Activated B cell treated with CpG ODN at 0.5 μM for 24 hours (primary cell): ENCODE measurements at regions not wholly inside any gene's neighbourhood (a gene's known extent, or its start where the extent isn't known, plus 50 kb on each side); places are given as distances from the start of the nearest gene placed in this dataset.
A peak's percentile ranks its signal among the peaks of the same experiment; 100 is the strongest.

ENCODE experiments used
- ATAC-seq: fragments of 200-7000 bp; cut with Tn5 transposase; one replicate; pipeline ENCODE4 v1.10.0; 2021; ENCODE audit warnings: low read depth, mild to moderate bottlenecking, moderate library complexity
- CTCF ChIA-PET: fragments of 350-600 bp; sonication (Branson Sonifier 250); formaldehyde crosslinking; loops from one replicate; lab custom pipeline; 2021; ENCODE audit warnings: antibody characterized with exemption; lab: Charles Lee
- POLR2A ChIA-PET: fragments of 350-600 bp; sonication (Branson Sonifier 250); formaldehyde crosslinking; loops from one replicate; lab custom pipeline; 2021; ENCODE audit warnings: antibody characterized with exemption; lab: Charles Lee
- DNase-seq: peaks from one replicate; pipeline ENCODE4 v3.0.0; 2022
- H3K27ac Mint-ChIP-seq: one replicate; pipeline ENCODE4 v1.8.0; 2020; ENCODE audit warnings: mixed read lengths
- H3K27me3 Mint-ChIP-seq: one replicate; pipeline ENCODE4 v1.8.0; 2021; ENCODE audit warnings: mixed read lengths
- H3K36me3 Mint-ChIP-seq: one replicate; pipeline ENCODE4 v1.8.0; 2021; ENCODE audit warnings: low read depth, mixed read lengths
- H3K4me1 Mint-ChIP-seq: one replicate; pipeline ENCODE4 v1.8.0; 2021; ENCODE audit warnings: mixed read lengths
- H3K4me3 Mint-ChIP-seq: one replicate; pipeline ENCODE4 v1.8.0; 2020; ENCODE audit warnings: mild to moderate bottlenecking, mixed read lengths
- H3K9me3 Mint-ChIP-seq: one replicate; pipeline ENCODE4 v1.8.0; 2020; ENCODE audit warnings: mixed read lengths
- intact Hi-C: fragments of 100-400 bp; cut with micrococcal nuclease; formaldehyde crosslinking; loops from one replicate; pipeline ENCODE4 v1.15.1; 2024
- TF ChIP-seq, protein P1 (sequence below): fragments of 200-600 bp; IDR thresholded peaks from one replicate; pipeline ENCODE4 v1.8.0; 2022; ENCODE audit warnings: antibody characterized with exemption, mild to moderate bottlenecking

- DNase-seq (no peak), ATAC-seq (no peak)
- H3K4me3 Mint-ChIP-seq = no peak overlapping the region
- intact Hi-C loops = no loop called here
- no peaks in the 10 kb centered on the region for H3K9me3 Mint-ChIP-seq
- H3K4me1 Mint-ChIP-seq = peaks cover 24% of the 10 kb centered on the region
- TF ChIP-seq, protein P1, sequence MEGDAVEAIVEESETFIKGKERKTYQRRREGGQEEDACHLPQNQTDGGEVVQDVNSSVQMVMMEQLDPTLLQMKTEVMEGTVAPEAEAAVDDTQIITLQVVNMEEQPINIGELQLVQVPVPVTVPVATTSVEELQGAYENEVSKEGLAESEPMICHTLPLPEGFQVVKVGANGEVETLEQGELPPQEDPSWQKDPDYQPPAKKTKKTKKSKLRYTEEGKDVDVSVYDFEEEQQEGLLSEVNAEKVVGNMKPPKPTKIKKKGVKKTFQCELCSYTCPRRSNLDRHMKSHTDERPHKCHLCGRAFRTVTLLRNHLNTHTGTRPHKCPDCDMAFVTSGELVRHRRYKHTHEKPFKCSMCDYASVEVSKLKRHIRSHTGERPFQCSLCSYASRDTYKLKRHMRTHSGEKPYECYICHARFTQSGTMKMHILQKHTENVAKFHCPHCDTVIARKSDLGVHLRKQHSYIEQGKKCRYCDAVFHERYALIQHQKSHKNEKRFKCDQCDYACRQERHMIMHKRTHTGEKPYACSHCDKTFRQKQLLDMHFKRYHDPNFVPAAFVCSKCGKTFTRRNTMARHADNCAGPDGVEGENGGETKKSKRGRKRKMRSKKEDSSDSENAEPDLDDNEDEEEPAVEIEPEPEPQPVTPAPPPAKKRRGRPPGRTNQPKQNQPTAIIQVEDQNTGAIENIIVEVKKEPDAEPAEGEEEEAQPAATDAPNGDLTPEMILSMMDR = no peak
- no peaks in the 10 kb centered on the region for H3K27me3 Mint-ChIP-seq
- peaks cover 51% of the 10 kb centered on the region for H3K36me3 Mint-ChIP-seq
- ChIA-PET POLR2A (no interaction called here), CTCF (no interaction called here)
- H3K27ac Mint-ChIP-seq = no peak overlapping the region
These were observed 398.8 kb upstream of the RGS6 start for GRCh38 chr14:71533390-71533789.

GRCh38 chr14:71533800-71534199 lies 398.4 kb upstream of the RGS6 start:
- no peak overlapping the region for H3K27ac Mint-ChIP-seq
- no peaks in the 10 kb centered on the region for H3K9me3 Mint-ChIP-seq
- CTCF ChIA-PET = no interaction called here
- ATAC-seq = no peak
- no peak overlapping the region for H3K4me3 Mint-ChIP-seq
- no peak for DNase-seq
- TF ChIP-seq, protein P1 = no peak
- H3K36me3 Mint-ChIP-seq = peaks cover 55% of the 10 kb centered on the region
- intact Hi-C loops = no loop called here
- H3K4me1 Mint-ChIP-seq = peaks cover 28% of the 10 kb centered on the region
- POLR2A ChIA-PET = no interaction called here
- no peaks in the 10 kb centered on the region for H3K27me3 Mint-ChIP-seq

DNA sequence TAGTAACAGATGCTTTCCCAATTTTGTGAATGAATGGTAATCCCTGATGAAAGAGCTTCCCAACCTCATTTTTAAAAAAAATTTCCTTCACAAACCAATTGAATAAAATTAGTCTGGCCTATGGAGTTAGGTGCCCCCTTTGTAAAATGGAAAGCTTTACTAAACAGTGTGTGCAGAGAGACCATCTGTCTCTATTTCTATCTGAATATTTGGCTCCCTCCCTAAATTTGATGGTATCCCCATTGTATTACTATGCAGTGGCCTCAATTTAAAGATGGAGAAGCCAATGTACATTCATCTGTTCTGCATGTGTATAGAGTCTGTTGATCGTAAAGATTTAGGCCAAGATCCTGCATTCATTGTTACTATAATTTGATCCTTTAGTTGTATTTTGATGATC lies 397.7 kb upstream of the RGS6 start:
- H3K4me3 Mint-ChIP-seq = no peak overlapping the region
- ATAC-seq = no peak
- H3K4me1 Mint-ChIP-seq = peaks cover 35% of the 10 kb centered on the region
- DNase-seq = no peak
- peaks cover 54% of the 10 kb centered on the region for H3K36me3 Mint-ChIP-seq
- no peak overlapping the region for H3K27ac Mint-ChIP-seq
- intact Hi-C loops = no loop called here
- no peaks in the 10 kb centered on the region for H3K27me3 Mint-ChIP-seq
- H3K9me3 Mint-ChIP-seq = no peaks in the 10 kb centered on the region
- TF ChIP-seq, protein P1 = no peak
- CTCF ChIA-PET = no interaction called here
- POLR2A ChIA-PET = no interaction called here

- H3K4me1 Mint-ChIP-seq = peaks cover 49% of the 10 kb centered on the region
- H3K27ac Mint-ChIP-seq = no peak overlapping the region
- H3K4me3 Mint-ChIP-seq = no peak overlapping the region
- no peaks in the 10 kb centered on the region for H3K27me3 Mint-ChIP-seq
- intact Hi-C loops = loop anchor here (5.0 kb wide), 1 partner anchor 34 kb away; no protein-coding TSS in a partner anchor
- TF ChIP-seq, protein P1 = no peak
- ATAC-seq = no peak
- DNase-seq = no peak
- H3K36me3 Mint-ChIP-seq = peaks cover 38% of the 10 kb centered on the region
- ChIA-PET CTCF (no interaction called here), POLR2A (no interaction called here)
- no peaks in the 10 kb centered on the region for H3K9me3 Mint-ChIP-seq
These were observed 396.1 kb upstream of the RGS6 start for GRCh38 chr14:71536015-71536740.

- ChIA-PET POLR2A (no interaction called here), CTCF (no interaction called here)
- peak overlapping the region; percentile 54 for H3K27ac Mint-ChIP-seq
- no peaks in the 10 kb centered on the region for H3K9me3 Mint-ChIP-seq
- intact Hi-C loops = loop anchor here (5.0 kb wide), 1 partner anchor 35 kb away; no protein-coding TSS in a partner anchor
- H3K27me3 Mint-ChIP-seq = no peaks in the 10 kb centered on the region
- peaks cover 56% of the 10 kb centered on the region for H3K4me1 Mint-ChIP-seq
- ATAC-seq = no peak
- no peak for DNase-seq
- H3K4me3 Mint-ChIP-seq = no peak overlapping the region
- TF ChIP-seq, protein P1 = no peak
- H3K36me3 Mint-ChIP-seq = peaks cover 30% of the 10 kb centered on the region
These were observed 395.1 kb upstream of the RGS6 start for GRCh38 chr14:71536927-71537772.
